GM23338 (cell line): ENCODE measurements at regions not wholly inside any gene's neighbourhood (a gene's known extent, or its start where the extent isn't known, plus 50 kb on each side); places are given as distances from the start of the nearest gene placed in this dataset.

ENCODE experiments used
- EZH2 ChIP-seq: fragments of 200-600 bp; sonication (generic); IDR thresholded peaks from one replicate; pipeline ENCODE4 v1.8.0; 2017; ENCODE audit warnings: antibody characterized with exemption, mild to moderate bottlenecking, low read depth; ENCODE audit not compliant: unreplicated experiment
- EZH2phosphoT487 ChIP-seq: fragments of 200-600 bp; sonication (generic); IDR thresholded peaks from one replicate; pipeline ENCODE4 v1.8.1; 2018; ENCODE audit warnings: antibody characterized with exemption; ENCODE audit not compliant: unreplicated experiment
- NANOG ChIP-seq: IDR thresholded peaks from 2 replicates; pipeline ENCODE4 v1.6.1; 2016; ENCODE audit warnings: antibody characterized with exemption, borderline replicate concordance
- POLR2AphosphoS5 ChIP-seq: IDR thresholded peaks from 2 replicates; pipeline ENCODE4 v1.6.1; 2016; ENCODE audit warnings: antibody characterized with exemption, low read depth
- STAT1 ChIP-seq: IDR thresholded peaks from one replicate; pipeline ENCODE4 v1.6.1; 2016; ENCODE audit warnings: antibody characterized with exemption; ENCODE audit not compliant: unreplicated experiment
- ZNF114 ChIP-seq: fragments of 250-450 bp; sonication (Bioruptor Pico); IDR thresholded peaks from 2 replicates; pipeline ENCODE4 v1.5.0; 2020; ENCODE audit warnings: mild to moderate bottlenecking, moderate library complexity
- ZNF462 ChIP-seq: fragments of 250-450 bp; sonication (Bioruptor Pico); IDR thresholded peaks from 2 replicates; pipeline ENCODE4 v1.5.0; 2020; ENCODE audit warnings: mild to moderate bottlenecking, moderate library complexity
- TF ChIP-seq, protein P1 (sequence below), 2 experiments: fragments of 200-600 bp in 1 of 2; sonication (generic) in 1 of 2; conservative IDR thresholded peaks; 2 replicates each; pipeline versions ENCODE4 v1.5.1 to v1.6.1; 2016 to 2017; ENCODE audit warnings: antibody characterized with exemption in 2 of 2, low read depth in 2 of 2, mild to moderate bottlenecking in 2 of 2, moderate library complexity in 1 of 2
- TF ChIP-seq, protein P2 (sequence below): IDR thresholded peaks from one replicate; pipeline ENCODE4 v1.6.1; 2018; ENCODE audit warnings: antibody characterized with exemption; ENCODE audit not compliant: unreplicated experiment
- TF ChIP-seq, protein P3 (sequence below): IDR thresholded peaks from 2 replicates; pipeline ENCODE4 v1.6.1; 2016; ENCODE audit warnings: antibody characterized with exemption

DNA sequence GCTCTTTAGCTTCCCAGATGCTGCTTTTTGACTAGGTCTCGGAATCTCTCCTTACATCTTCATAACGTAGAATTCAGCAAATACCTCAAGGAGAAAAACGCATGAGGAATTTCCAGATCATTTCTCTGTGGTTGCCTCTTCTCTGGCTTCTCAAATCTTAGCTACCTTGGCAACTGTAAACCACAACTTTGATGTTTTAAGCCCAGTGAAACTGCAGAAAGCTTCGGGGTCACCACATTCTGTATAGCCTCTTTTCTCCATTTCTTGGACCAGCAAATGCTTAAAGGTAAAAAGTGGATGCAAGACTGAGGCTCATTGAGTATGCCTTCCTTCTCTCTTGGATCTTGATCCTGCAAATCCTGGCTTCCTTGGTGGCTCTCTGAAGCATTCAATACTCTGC is 125.5 kb upstream of the FBXL4 start:
- TF ChIP-seq, protein P1, sequence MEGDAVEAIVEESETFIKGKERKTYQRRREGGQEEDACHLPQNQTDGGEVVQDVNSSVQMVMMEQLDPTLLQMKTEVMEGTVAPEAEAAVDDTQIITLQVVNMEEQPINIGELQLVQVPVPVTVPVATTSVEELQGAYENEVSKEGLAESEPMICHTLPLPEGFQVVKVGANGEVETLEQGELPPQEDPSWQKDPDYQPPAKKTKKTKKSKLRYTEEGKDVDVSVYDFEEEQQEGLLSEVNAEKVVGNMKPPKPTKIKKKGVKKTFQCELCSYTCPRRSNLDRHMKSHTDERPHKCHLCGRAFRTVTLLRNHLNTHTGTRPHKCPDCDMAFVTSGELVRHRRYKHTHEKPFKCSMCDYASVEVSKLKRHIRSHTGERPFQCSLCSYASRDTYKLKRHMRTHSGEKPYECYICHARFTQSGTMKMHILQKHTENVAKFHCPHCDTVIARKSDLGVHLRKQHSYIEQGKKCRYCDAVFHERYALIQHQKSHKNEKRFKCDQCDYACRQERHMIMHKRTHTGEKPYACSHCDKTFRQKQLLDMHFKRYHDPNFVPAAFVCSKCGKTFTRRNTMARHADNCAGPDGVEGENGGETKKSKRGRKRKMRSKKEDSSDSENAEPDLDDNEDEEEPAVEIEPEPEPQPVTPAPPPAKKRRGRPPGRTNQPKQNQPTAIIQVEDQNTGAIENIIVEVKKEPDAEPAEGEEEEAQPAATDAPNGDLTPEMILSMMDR (conservative IDR thresholded peaks at IDR 0.05; ENCODE audit: low read depth in 2 of 2): no peak
- TF ChIP-seq EZH2 (no peak), NANOG (no peak), POLR2AphosphoS5 (no peak), STAT1 (no peak), EZH2phosphoT487 (no peak), ZNF114 (CRISPR knock-in tag) (no peak), ZNF462 (CRISPR knock-in tag) (no peak)
- TF ChIP-seq, protein P2, sequence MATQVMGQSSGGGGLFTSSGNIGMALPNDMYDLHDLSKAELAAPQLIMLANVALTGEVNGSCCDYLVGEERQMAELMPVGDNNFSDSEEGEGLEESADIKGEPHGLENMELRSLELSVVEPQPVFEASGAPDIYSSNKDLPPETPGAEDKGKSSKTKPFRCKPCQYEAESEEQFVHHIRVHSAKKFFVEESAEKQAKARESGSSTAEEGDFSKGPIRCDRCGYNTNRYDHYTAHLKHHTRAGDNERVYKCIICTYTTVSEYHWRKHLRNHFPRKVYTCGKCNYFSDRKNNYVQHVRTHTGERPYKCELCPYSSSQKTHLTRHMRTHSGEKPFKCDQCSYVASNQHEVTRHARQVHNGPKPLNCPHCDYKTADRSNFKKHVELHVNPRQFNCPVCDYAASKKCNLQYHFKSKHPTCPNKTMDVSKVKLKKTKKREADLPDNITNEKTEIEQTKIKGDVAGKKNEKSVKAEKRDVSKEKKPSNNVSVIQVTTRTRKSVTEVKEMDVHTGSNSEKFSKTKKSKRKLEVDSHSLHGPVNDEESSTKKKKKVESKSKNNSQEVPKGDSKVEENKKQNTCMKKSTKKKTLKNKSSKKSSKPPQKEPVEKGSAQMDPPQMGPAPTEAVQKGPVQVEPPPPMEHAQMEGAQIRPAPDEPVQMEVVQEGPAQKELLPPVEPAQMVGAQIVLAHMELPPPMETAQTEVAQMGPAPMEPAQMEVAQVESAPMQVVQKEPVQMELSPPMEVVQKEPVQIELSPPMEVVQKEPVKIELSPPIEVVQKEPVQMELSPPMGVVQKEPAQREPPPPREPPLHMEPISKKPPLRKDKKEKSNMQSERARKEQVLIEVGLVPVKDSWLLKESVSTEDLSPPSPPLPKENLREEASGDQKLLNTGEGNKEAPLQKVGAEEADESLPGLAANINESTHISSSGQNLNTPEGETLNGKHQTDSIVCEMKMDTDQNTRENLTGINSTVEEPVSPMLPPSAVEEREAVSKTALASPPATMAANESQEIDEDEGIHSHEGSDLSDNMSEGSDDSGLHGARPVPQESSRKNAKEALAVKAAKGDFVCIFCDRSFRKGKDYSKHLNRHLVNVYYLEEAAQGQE: no peak
- TF ChIP-seq, protein P3, sequence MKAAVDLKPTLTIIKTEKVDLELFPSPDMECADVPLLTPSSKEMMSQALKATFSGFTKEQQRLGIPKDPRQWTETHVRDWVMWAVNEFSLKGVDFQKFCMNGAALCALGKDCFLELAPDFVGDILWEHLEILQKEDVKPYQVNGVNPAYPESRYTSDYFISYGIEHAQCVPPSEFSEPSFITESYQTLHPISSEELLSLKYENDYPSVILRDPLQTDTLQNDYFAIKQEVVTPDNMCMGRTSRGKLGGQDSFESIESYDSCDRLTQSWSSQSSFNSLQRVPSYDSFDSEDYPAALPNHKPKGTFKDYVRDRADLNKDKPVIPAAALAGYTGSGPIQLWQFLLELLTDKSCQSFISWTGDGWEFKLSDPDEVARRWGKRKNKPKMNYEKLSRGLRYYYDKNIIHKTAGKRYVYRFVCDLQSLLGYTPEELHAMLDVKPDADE: no peak
